Inflammatory macrophage treated with lipopolysaccharide for 4 hours (primary cell): ENCODE measurements at regions not wholly inside any gene's neighbourhood (a gene's known extent, or its start where the extent isn't known, plus 50 kb on each side); places are given as distances from the start of the nearest gene placed in this dataset.

Experiments
- DNase-seq: peaks from one replicate; pipeline ENCODE4 v3.0.0-alpha.2; 2020

GRCh38 chr18:24628326-24628725 is 167.9 kb downstream of the HRH4 start:
- peak; percentile 4 for DNase-seq

GRCh38 chr18:24629921-24630320 is 169.5 kb downstream of the HRH4 start:
- DNase-seq, result no peak

GRCh38 chr18:24630346-24630880 is 170.0 kb downstream of the HRH4 start:
- no peak for DNase-seq

- DNase-seq, result no peak
These were observed 171.0 kb downstream of the HRH4 start for GRCh38 chr18:24631243-24632025.

- DNase-seq, result no peak
These were observed 171.9 kb downstream of the HRH4 start for GRCh38 chr18:24632158-24632988.

- no peak for DNase-seq
These were observed 172.7 kb downstream of the HRH4 start for GRCh38 chr18:24633121-24633520.

GRCh38 chr18:24649571-24649970 is 189.1 kb downstream of the HRH4 start:
- no peak for DNase-seq

- DNase-seq, result no peak
These were observed 191.0 kb downstream of the HRH4 start for GRCh38 chr18:24651434-24651833.

GRCh38 chr18:24656050-24656449 is 195.6 kb downstream of the HRH4 start:
- DNase-seq, result no peak

- no peak for DNase-seq
These were observed 196.4 kb downstream of the HRH4 start for GRCh38 chr18:24656551-24657443.

- DNase-seq, result no peak
These were observed 197.0 kb downstream of the HRH4 start for GRCh38 chr18:24657444-24657842.

- no peak for DNase-seq
These were observed 197.9 kb downstream of the HRH4 start for GRCh38 chr18:24658302-24658701.

GRCh38 chr18:24659827-24660720 is 199.6 kb downstream of the HRH4 start:
- DNase-seq, result peak; percentile 8

- DNase-seq, result peak; percentile 12
These were observed 200.5 kb downstream of the HRH4 start for GRCh38 chr18:24660956-24661355.

GRCh38 chr18:24662412-24662821 is 202.0 kb downstream of the HRH4 start:
- no peak for DNase-seq

GRCh38 chr18:24663026-24663425 is 202.6 kb downstream of the HRH4 start:
- no peak for DNase-seq

- no peak for DNase-seq
These were observed 208.6 kb downstream of the HRH4 start for GRCh38 chr18:24669015-24669414.

GRCh38 chr18:24669502-24669901 is 209.1 kb downstream of the HRH4 start:
- no peak for DNase-seq

- DNase-seq, result no peak
These were observed 211.9 kb downstream of the HRH4 start for GRCh38 chr18:24672165-24672941.

- DNase-seq, result no peak
These were observed 213.8 kb downstream of the HRH4 start for GRCh38 chr18:24674200-24674599.

GRCh38 chr18:24674605-24675004 is 214.2 kb downstream of the HRH4 start:
- DNase-seq, result no peak
